ENCODE measurements at regions not wholly inside any gene's neighbourhood (a gene's known extent, or its start where the extent isn't known, plus 50 kb on each side); places are given as distances from the start of the nearest gene placed in this dataset.
"Not testable (repeated sequence)": the region's sequence is repeated elsewhere in the genome, so short reads cannot be mapped to it uniquely, and the experiment has no call there.

- H3K4me1 Mint-ChIP-seq, result no peaks in the 10 kb centered on the region
- WGBS (ENCODE audit: insufficient coverage), result 67% methylated on average over 1 of the region's 3 CpGs
Measured at GRCh38 chr5:166286832-166287231, 2004.6 kb upstream of the WWC1 start.

GRCh38 chr5:166287866-166288265, 2003.6 kb upstream of the WWC1 start:
- H3K4me1 Mint-ChIP-seq, result no peaks in the 10 kb centered on the region
- H3K9me3 Mint-ChIP-seq (ENCODE audit: insufficient read depth), result peaks cover 1% of the 10 kb centered on the region
- no peaks in the 10 kb centered on the region for H3K79me2 ChIP-seq (ENCODE audit: control insufficient read depth, insufficient read depth, low read length)
- no peak overlapping the region for H3K27ac Mint-ChIP-seq
- ChIA-PET POLR2A (no interaction called here), CTCF (no interaction called here)
- TF ChIP-seq EZH2 (IDR thresholded peaks at IDR 0.05; ENCODE audit: borderline replicate concordance, insufficient read depth, low read depth, low read length, poor library complexity, severe bottlenecking) (no peak), CTCF (IDR thresholded peaks at IDR 0.05) (no peak)
- no peak overlapping the region for H3K4me3 ChIP-seq (ENCODE audit: control extremely low read depth in 1 of 5, extremely low read depth in 1 of 5, insufficient read depth in 1 of 5, low read depth in 2 of 5, low read length in 4 of 5)
- no peak overlapping the region for H2AFZ ChIP-seq (ENCODE audit: insufficient read depth, low read depth, low read length, poor library complexity, severe bottlenecking)
- H3K4me3 Mint-ChIP-seq, result no peak overlapping the region
- no peaks in the 10 kb centered on the region for H3K4me1 ChIP-seq (ENCODE audit: control insufficient read depth in 2 of 2, insufficient read depth in 2 of 2, low read length in 2 of 2)
- no peaks in the 10 kb centered on the region for H3K9me3 ChIP-seq (ENCODE audit: control extremely low read depth in 1 of 3, control insufficient read depth in 2 of 3, insufficient read depth in 1 of 3, low read length in 2 of 3)
- no peaks in the 10 kb centered on the region for H3K27me3 Mint-ChIP-seq
- H3K4me2 ChIP-seq (replicated peaks; ENCODE audit: low read depth, low read length, poor library complexity, severe bottlenecking), result no peak overlapping the region
- no peaks in the 10 kb centered on the region for H3K27me3 ChIP-seq (replicated peaks in 1 of 4; ENCODE audit: control extremely low read depth in 1 of 4, control insufficient read depth in 3 of 4, insufficient read depth in 4 of 4, low read length in 3 of 4)
- H3K36me3 ChIP-seq (replicated peaks in 1 of 2; ENCODE audit: control extremely low read depth in 1 of 2, control insufficient read depth in 1 of 2, extremely low read depth in 1 of 2, insufficient read depth in 2 of 2, low read length in 1 of 2), result no peaks in the 10 kb centered on the region
- H4K20me1 ChIP-seq (ENCODE audit: control insufficient read depth, insufficient read depth, low read length, poor library complexity, severe bottlenecking), result no peaks in the 10 kb centered on the region
- no peak overlapping the region for H3K27ac ChIP-seq (ENCODE audit: low read length in 2 of 2)
- WGBS (ENCODE audit: insufficient coverage), result no CpG with 5 or more reads among the region's 1 CpG
- intact Hi-C loops (cut with micrococcal nuclease), result no loop called here
- ATAC-seq (ENCODE audit: low read depth), result no peak
- no peak overlapping the region for H3K9ac ChIP-seq (ENCODE audit: low read length)
- no peak for DNase-seq

More at GRCh38 chr5:166286832-166287231, 2004.6 kb upstream of the WWC1 start:
- H3K4me3 Mint-ChIP-seq, result no peak overlapping the region
- H3K4me3 ChIP-seq (ENCODE audit: control extremely low read depth in 1 of 5, extremely low read depth in 1 of 5, insufficient read depth in 1 of 5, low read depth in 2 of 5, low read length in 4 of 5), result no peak overlapping the region
- DNase-seq, result no peak
- no peaks in the 10 kb centered on the region for H4K20me1 ChIP-seq (ENCODE audit: control insufficient read depth, insufficient read depth, low read length, poor library complexity, severe bottlenecking)
- ChIA-PET POLR2A (no interaction called here), CTCF (no interaction called here)
- H3K27me3 ChIP-seq (replicated peaks in 1 of 4; ENCODE audit: control extremely low read depth in 1 of 4, control insufficient read depth in 3 of 4, insufficient read depth in 4 of 4, low read length in 3 of 4), result no peaks in the 10 kb centered on the region
- H2AFZ ChIP-seq (ENCODE audit: insufficient read depth, low read depth, low read length, poor library complexity, severe bottlenecking), result no peak overlapping the region
- TF ChIP-seq CTCF (IDR thresholded peaks at IDR 0.05), result no peak
- TF ChIP-seq EZH2 (IDR thresholded peaks at IDR 0.05; ENCODE audit: borderline replicate concordance, insufficient read depth, low read depth, low read length, poor library complexity, severe bottlenecking), result no peak
- H3K27me3 Mint-ChIP-seq, result no peaks in the 10 kb centered on the region
- no peaks in the 10 kb centered on the region for H3K4me1 ChIP-seq (ENCODE audit: control insufficient read depth in 2 of 2, insufficient read depth in 2 of 2, low read length in 2 of 2)
- no peak overlapping the region for H3K9ac ChIP-seq (ENCODE audit: low read length)
- H3K36me3 ChIP-seq (replicated peaks in 1 of 2; ENCODE audit: control extremely low read depth in 1 of 2, control insufficient read depth in 1 of 2, extremely low read depth in 1 of 2, insufficient read depth in 2 of 2, low read length in 1 of 2), result no peaks in the 10 kb centered on the region
- no peak for ATAC-seq (ENCODE audit: low read depth)
- no peak overlapping the region for H3K27ac Mint-ChIP-seq
- no peaks in the 10 kb centered on the region for H3K79me2 ChIP-seq (ENCODE audit: control insufficient read depth, insufficient read depth, low read length)
- no peak overlapping the region for H3K27ac ChIP-seq (ENCODE audit: low read length in 2 of 2)
- H3K4me2 ChIP-seq (replicated peaks; ENCODE audit: low read depth, low read length, poor library complexity, severe bottlenecking), result no peak overlapping the region
- intact Hi-C loops (cut with micrococcal nuclease), result no loop called here
- H3K9me3 Mint-ChIP-seq (ENCODE audit: insufficient read depth), result peaks cover 1% of the 10 kb centered on the region
- H3K9me3 ChIP-seq (ENCODE audit: control extremely low read depth in 1 of 3, control insufficient read depth in 2 of 3, insufficient read depth in 1 of 3, low read length in 2 of 3), result no peaks in the 10 kb centered on the region

DNA sequence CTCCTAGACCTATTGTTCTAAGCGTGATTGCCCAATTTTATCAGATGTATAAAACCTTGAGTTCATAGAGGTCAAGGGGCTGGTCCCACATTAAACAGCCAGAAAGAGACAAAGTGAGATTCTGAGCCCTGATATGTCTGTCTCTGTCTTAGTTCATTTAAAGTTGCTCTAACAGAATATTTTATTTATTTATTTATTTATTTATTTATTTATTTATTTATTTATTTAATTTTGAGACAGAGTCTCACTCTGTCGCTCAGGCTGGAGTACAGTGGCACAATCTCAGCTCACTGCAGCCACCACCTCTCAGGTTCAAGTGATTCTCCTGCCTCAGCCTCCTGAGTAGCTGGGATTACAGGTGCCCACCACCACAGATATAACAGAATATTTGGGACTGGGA, 1999.6 kb upstream of the WWC1 start:
- H3K9ac ChIP-seq (ENCODE audit: low read length); H3K4me1 Mint-ChIP-seq; H3K4me2 ChIP-seq (replicated peaks; ENCODE audit: low read depth, low read length, poor library complexity, severe bottlenecking); H3K36me3 ChIP-seq (replicated peaks in 1 of 2; ENCODE audit: control extremely low read depth in 1 of 2, control insufficient read depth in 1 of 2, extremely low read depth in 1 of 2, insufficient read depth in 2 of 2, low read length in 1 of 2); H3K79me2 ChIP-seq (ENCODE audit: control insufficient read depth, insufficient read depth, low read length); H3K4me3 Mint-ChIP-seq; CTCF ChIA-PET; H3K27me3 ChIP-seq (replicated peaks in 1 of 4; ENCODE audit: control extremely low read depth in 1 of 4, control insufficient read depth in 3 of 4, insufficient read depth in 4 of 4, low read length in 3 of 4); H2AFZ ChIP-seq (ENCODE audit: insufficient read depth, low read depth, low read length, poor library complexity, severe bottlenecking); H3K9me3 ChIP-seq (ENCODE audit: control extremely low read depth in 1 of 3, control insufficient read depth in 2 of 3, insufficient read depth in 1 of 3, low read length in 2 of 3); H4K20me1 ChIP-seq (ENCODE audit: control insufficient read depth, insufficient read depth, low read length, poor library complexity, severe bottlenecking); H3K4me1 ChIP-seq (ENCODE audit: control insufficient read depth in 2 of 2, insufficient read depth in 2 of 2, low read length in 2 of 2); ATAC-seq (ENCODE audit: low read depth); H3K4me3 ChIP-seq (ENCODE audit: control extremely low read depth in 1 of 5, extremely low read depth in 1 of 5, insufficient read depth in 1 of 5, low read depth in 2 of 5, low read length in 4 of 5); H3K27me3 Mint-ChIP-seq; H3K27ac ChIP-seq (ENCODE audit: low read length in 2 of 2); POLR2A ChIA-PET; H3K27ac Mint-ChIP-seq; intact Hi-C loops (cut with micrococcal nuclease); H3K9me3 Mint-ChIP-seq (ENCODE audit: insufficient read depth); DNase-seq: not testable (repeated sequence)
- WGBS (ENCODE audit: insufficient coverage), result no CpG with 5 or more reads among the region's 2 CpGs
